PC-3 (cell line): ENCODE measurements at regions not wholly inside any gene's neighbourhood (a gene's known extent, or its start where the extent isn't known, plus 50 kb on each side); places are given as distances from the start of the nearest gene placed in this dataset.

Experiments
- ATAC-seq: fragments of 200-7000 bp; cut with Tn5 transposase; 2 replicates; pipeline ENCODE4 v1.9.1; 2020; ENCODE audit warnings: mild to moderate bottlenecking, moderate library complexity
- BruUV-seq: library from RNA; stranded (reverse); fragments of 400-500 nt; replicated peaks from 2 replicates; lab custom pipeline; 2021; lab: Mats Ljungman, UMichigan
- CTCF ChIA-PET: fragments of 300-600 bp; sonication (Branson Sonifier 250); formaldehyde crosslinking; loops from one replicate; lab custom pipeline; 2022; ENCODE audit warnings: antibody characterized with exemption; lab: Charles Lee
- POLR2A ChIA-PET: fragments of 300-600 bp; sonication (Branson Sonifier 250); formaldehyde crosslinking; loops from one replicate; lab custom pipeline; 2022; ENCODE audit warnings: antibody characterized with exemption; ENCODE audit not compliant: unreplicated experiment; lab: Charles Lee
- DNase-seq: peaks from one replicate; pipeline ENCODE4 v3.0.0-alpha.2; 2015
- H2AFZ ChIP-seq: fragments of 300-600 bp; sonication (generic); 2 replicates; pipeline ENCODE4 v1.6.0; 2016; ENCODE audit warnings: antibody characterized with exemption, low read length
- H3F3A ChIP-seq: fragments of 300-600 bp; sonication (generic); one replicate; pipeline ENCODE4 v1.6.0; 2017; ENCODE audit warnings: antibody characterized with exemption, low read length, control low read depth, mild to moderate bottlenecking; ENCODE audit not compliant: unreplicated experiment
- H3K27ac ChIP-seq: fragments of 300-600 bp; sonication (generic); 2 replicates; pipeline ENCODE4 v1.5.1; 2016; ENCODE audit warnings: mild to moderate bottlenecking, low read length
- H3K27me3 ChIP-seq: fragments of 300-600 bp; sonication (generic); 2 replicates; pipeline ENCODE4 v1.6.1; 2016; ENCODE audit warnings: low read length, mixed read lengths
- H3K36me3 ChIP-seq: fragments of 300-600 bp; sonication (generic); 2 replicates; pipeline ENCODE4 v1.6.1; 2016; ENCODE audit warnings: low read depth, mixed run types, low read length, mixed read lengths
- H3K4me1 ChIP-seq: fragments of 300-600 bp; sonication (generic); 2 replicates; pipeline ENCODE4 v1.5.1; 2016; ENCODE audit warnings: low read length; ENCODE audit not compliant: insufficient read depth
- H3K4me2 ChIP-seq: fragments of 300-600 bp; sonication (generic); 2 replicates; pipeline ENCODE4 v1.6.0; 2016; ENCODE audit warnings: low read length
- H3K4me3 ChIP-seq: fragments of 300-600 bp; sonication (generic); 2 replicates; pipeline ENCODE4 v1.5.1; 2016; ENCODE audit warnings: mild to moderate bottlenecking, low read length, mixed read lengths
- H3K79me2 ChIP-seq: fragments of 300-600 bp; sonication (generic); 2 replicates; pipeline ENCODE4 v1.6.1; 2017; ENCODE audit warnings: low read length, mixed read lengths
- H3K9ac ChIP-seq: fragments of 300-600 bp; sonication (generic); 2 replicates; pipeline ENCODE4 v1.6.0; 2016; ENCODE audit warnings: mild to moderate bottlenecking, low read length
- H3K9me2 ChIP-seq: fragments of 300-600 bp; sonication (generic); replicated peaks from 2 replicates; pipeline ENCODE4 v1.6.1; 2016; ENCODE audit warnings: mixed run types, low read length, mixed read lengths
- H3K9me3 ChIP-seq: fragments of 300-600 bp; sonication (generic); 2 replicates; pipeline ENCODE4 v1.6.1; 2016; ENCODE audit warnings: low read length, mixed read lengths
- H4K20me1 ChIP-seq: fragments of 300-600 bp; sonication (generic); 2 replicates; pipeline ENCODE4 v1.6.1; 2016; ENCODE audit warnings: low read length, mixed read lengths
- EZH2 ChIP-seq: fragments of 300-600 bp; sonication (generic); IDR thresholded peaks from one replicate; pipeline ENCODE4 v1.6.1; 2017; ENCODE audit warnings: antibody characterized with exemption, mild to moderate bottlenecking, low read length; ENCODE audit not compliant: unreplicated experiment
- EZH2phosphoT487 ChIP-seq: fragments of 300-600 bp; sonication (generic); IDR thresholded peaks from 2 replicates; pipeline ENCODE4 v1.6.1; 2018; ENCODE audit warnings: mild to moderate bottlenecking, antibody characterized with exemption, low read length, borderline replicate concordance
- intact Hi-C: fragments of 100-400 bp; cut with micrococcal nuclease; formaldehyde crosslinking; loops from 2 replicates; pipeline ENCODE4 v1.9.0; 2023
- TF ChIP-seq, protein P1 (sequence below): fragments of 300-600 bp; sonication (generic); conservative IDR thresholded peaks from 2 replicates; pipeline ENCODE4 v1.5.1; 2017; ENCODE audit warnings: antibody characterized with exemption, low read depth, mild to moderate bottlenecking, low read length

GRCh38 chr11:121950160-121950559 is 165.9 kb downstream of the BLID start:
- Histone ChIP-seq H3F3A (no peaks in the 10 kb centered on the region), H3K36me3 (no peaks in the 10 kb centered on the region), H3K4me2 (no peak overlapping the region), H3K4me1 (no peaks in the 10 kb centered on the region), H3K79me2 (no peaks in the 10 kb centered on the region), H4K20me1 (no peaks in the 10 kb centered on the region), H2AFZ (no peak overlapping the region), H3K4me3 (no peak overlapping the region), H3K27me3 (no peaks in the 10 kb centered on the region), H3K9me2 (no peaks in the 10 kb centered on the region), H3K9ac (no peak overlapping the region), H3K27ac (no peak overlapping the region), H3K9me3 (peaks cover 7% of the 10 kb centered on the region)
- ChIA-PET CTCF (no interaction called here), POLR2A (no interaction called here)
- no TSS peak for BruUV-seq
- no peak for TF ChIP-seq EZH2
- DNase-seq (no peak), ATAC-seq (no peak)
- intact Hi-C loops, result no loop called here

DNA sequence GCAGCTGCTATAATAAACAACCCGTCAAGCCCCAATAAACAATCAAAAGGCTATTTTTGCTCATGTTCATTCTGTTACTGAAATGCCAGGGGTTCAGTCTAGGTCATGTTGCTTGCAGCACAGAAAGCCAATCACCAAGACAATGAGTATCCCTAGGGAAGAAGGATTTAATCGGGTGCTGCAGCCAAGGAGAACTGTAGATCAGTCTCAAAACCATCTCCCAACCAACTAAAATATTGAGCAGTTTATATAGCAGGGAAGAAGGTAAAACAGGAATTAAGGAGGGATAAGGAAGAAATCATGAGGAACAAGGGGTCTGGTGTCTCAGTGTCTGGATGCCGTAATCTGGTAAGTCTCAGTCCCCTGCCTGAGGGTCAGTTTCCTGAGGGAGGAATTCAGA is 169.5 kb downstream of the BLID start:
- DNase-seq, result no peak
- Histone ChIP-seq H3K4me2 (no peak overlapping the region), H2AFZ (no peak overlapping the region), H3K9me2 (no peaks in the 10 kb centered on the region), H3K4me1 (no peaks in the 10 kb centered on the region), H3K4me3 (no peak overlapping the region), H3K27me3 (no peaks in the 10 kb centered on the region), H3F3A (no peaks in the 10 kb centered on the region), H3K36me3 (no peaks in the 10 kb centered on the region), H3K9ac (no peak overlapping the region), H4K20me1 (no peaks in the 10 kb centered on the region), H3K27ac (no peak overlapping the region), H3K9me3 (peaks cover 7% of the 10 kb centered on the region), H3K79me2 (no peaks in the 10 kb centered on the region)
- intact Hi-C loops, result no loop called here
- ATAC-seq, result no peak
- TF ChIP-seq EZH2 (no peak), EZH2phosphoT487 (no peak)
- TF ChIP-seq, protein P1, sequence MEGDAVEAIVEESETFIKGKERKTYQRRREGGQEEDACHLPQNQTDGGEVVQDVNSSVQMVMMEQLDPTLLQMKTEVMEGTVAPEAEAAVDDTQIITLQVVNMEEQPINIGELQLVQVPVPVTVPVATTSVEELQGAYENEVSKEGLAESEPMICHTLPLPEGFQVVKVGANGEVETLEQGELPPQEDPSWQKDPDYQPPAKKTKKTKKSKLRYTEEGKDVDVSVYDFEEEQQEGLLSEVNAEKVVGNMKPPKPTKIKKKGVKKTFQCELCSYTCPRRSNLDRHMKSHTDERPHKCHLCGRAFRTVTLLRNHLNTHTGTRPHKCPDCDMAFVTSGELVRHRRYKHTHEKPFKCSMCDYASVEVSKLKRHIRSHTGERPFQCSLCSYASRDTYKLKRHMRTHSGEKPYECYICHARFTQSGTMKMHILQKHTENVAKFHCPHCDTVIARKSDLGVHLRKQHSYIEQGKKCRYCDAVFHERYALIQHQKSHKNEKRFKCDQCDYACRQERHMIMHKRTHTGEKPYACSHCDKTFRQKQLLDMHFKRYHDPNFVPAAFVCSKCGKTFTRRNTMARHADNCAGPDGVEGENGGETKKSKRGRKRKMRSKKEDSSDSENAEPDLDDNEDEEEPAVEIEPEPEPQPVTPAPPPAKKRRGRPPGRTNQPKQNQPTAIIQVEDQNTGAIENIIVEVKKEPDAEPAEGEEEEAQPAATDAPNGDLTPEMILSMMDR, result no peak
- CTCF ChIA-PET, result no interaction called here
- BruUV-seq, result no TSS peak
- POLR2A ChIA-PET, result no interaction called here

- Histone ChIP-seq H3K9me2 (no peaks in the 10 kb centered on the region), H3K79me2 (no peaks in the 10 kb centered on the region), H3K4me2 (no peak overlapping the region), H3K9me3 (peaks cover 7% of the 10 kb centered on the region), H4K20me1 (no peaks in the 10 kb centered on the region), H3K27me3 (no peaks in the 10 kb centered on the region), H3F3A (no peaks in the 10 kb centered on the region), H3K36me3 (no peaks in the 10 kb centered on the region), H2AFZ (no peak overlapping the region), H3K27ac (no peak overlapping the region), H3K9ac (no peak overlapping the region), H3K4me3 (no peak overlapping the region), H3K4me1 (no peaks in the 10 kb centered on the region)
- ATAC-seq, result no peak
- intact Hi-C loops, result no loop called here
- ChIA-PET POLR2A (no interaction called here), CTCF (interaction anchor here (0.6 kb wide), 1 partner anchor 317 kb away, joined by 3 read pairs; no protein-coding TSS in a partner anchor)
- no peak for DNase-seq
- TF ChIP-seq, protein P1, result no peak
- no peak for TF ChIP-seq EZH2phosphoT487
- no TSS peak for BruUV-seq
Measured at GRCh38 chr11:121944556-121945230, 171.3 kb downstream of the BLID start.
